ENCODE measurements at regions not wholly inside any gene's neighbourhood (a gene's known extent, or its start where the extent isn't known, plus 50 kb on each side); places are given as distances from the start of the nearest gene placed in this dataset.

- DNase-seq, result no peak
These were observed 528.4 kb downstream of the PKHD1 start for GRCh38 chr6:51559059-51559458.

DNA sequence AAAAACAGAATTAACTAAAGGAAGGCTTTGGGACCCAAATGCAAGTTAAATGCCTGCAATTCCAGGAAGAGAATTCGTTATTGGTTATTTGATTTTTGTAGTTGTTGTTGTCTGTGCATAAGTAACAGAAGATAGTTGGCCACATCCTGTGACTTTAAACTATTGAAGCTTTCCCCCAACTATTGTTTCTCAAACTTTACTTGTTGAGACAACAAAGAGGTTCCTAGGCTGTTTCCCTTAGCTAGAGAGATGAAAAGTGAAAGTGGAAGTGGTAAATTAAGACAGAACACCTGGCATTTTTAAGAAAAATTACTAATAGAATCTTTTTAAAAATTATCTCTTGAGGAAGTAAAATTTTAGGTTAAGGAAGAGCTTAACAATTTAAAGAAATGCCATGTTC, 525.2 kb downstream of the PKHD1 start:
- peak; percentile 27 for DNase-seq
